ENCODE measurements at regions not wholly inside any gene's neighbourhood (a gene's known extent, or its start where the extent isn't known, plus 50 kb on each side); places are given as distances from the start of the nearest gene placed in this dataset.

- Histone ChIP-seq H3K4ac (replicated peaks; ENCODE audit: insufficient read length, low read depth, low read length) (no peak overlapping the region), H3K79me1 (ENCODE audit: low read depth, low read length) (no peaks in the 10 kb centered on the region), H2BK120ac (replicated peaks; ENCODE audit: low read depth, low read length) (no peak overlapping the region), H3K23ac (ENCODE audit: insufficient read length) (no peak overlapping the region), H3K36me3 (ENCODE audit: control insufficient read depth in 2 of 4, insufficient read depth in 4 of 4, low read length in 3 of 4) (no peaks in the 10 kb centered on the region), H4K5ac (ENCODE audit: insufficient read length, low read depth, low read length) (no peak overlapping the region), H3K4me1 (replicated peaks in 1 of 4; ENCODE audit: control insufficient read depth in 3 of 4, insufficient read depth in 4 of 4, low read length in 3 of 4) (no peaks in the 10 kb centered on the region), H3K56ac (replicated peaks; ENCODE audit: insufficient read length, low read depth, low read length) (no peak overlapping the region), H2AFZ (ENCODE audit: low read length) (no peak overlapping the region), H3K14ac (ENCODE audit: insufficient read length) (no peak overlapping the region), H3K4me3 (ENCODE audit: extremely low read depth in 1 of 4, insufficient read depth in 2 of 4, low read depth in 3 of 4, low read length in 4 of 4) (no peak overlapping the region), H3K9ac (replicated peaks in 1 of 4; ENCODE audit: extremely low read depth in 1 of 4, low read depth in 3 of 4, low read length in 3 of 4) (no peak overlapping the region), H2BK20ac (ENCODE audit: low read length) (no peak overlapping the region), H2AK5ac (ENCODE audit: low read depth, low read length) (no peak overlapping the region), H2BK5ac (ENCODE audit: low read depth, low read length) (no peak overlapping the region), H3K79me2 (ENCODE audit: control insufficient read depth in 1 of 2, insufficient read depth in 2 of 2, low read length in 2 of 2) (no peaks in the 10 kb centered on the region), H2BK15ac (ENCODE audit: low read length) (no peak overlapping the region), H4K91ac (replicated peaks; ENCODE audit: insufficient read length, low read length) (no peak overlapping the region), H4K8ac (ENCODE audit: extremely low read depth, insufficient read depth, low read length) (no peak overlapping the region), H2BK12ac (ENCODE audit: low read depth, low read length) (no peak overlapping the region), H3K23me2 (ENCODE audit: low read depth, low read length) (no peaks in the 10 kb centered on the region), H3K4me2 (ENCODE audit: insufficient read depth in 1 of 2, low read depth in 2 of 2, low read length in 2 of 2) (no peak overlapping the region), H3K18ac (ENCODE audit: extremely low read depth, low read length) (no peak overlapping the region), H3K9me3 (ENCODE audit: insufficient read depth in 2 of 2, low read depth in 1 of 2, low read length in 1 of 2) (no peaks in the 10 kb centered on the region), H4K20me1 (replicated peaks in 1 of 2; ENCODE audit: control insufficient read depth in 1 of 2, insufficient read depth in 2 of 2, low read length in 2 of 2) (no peaks in the 10 kb centered on the region), H3K27me3 (replicated peaks in 1 of 4; ENCODE audit: control insufficient read depth in 3 of 4, extremely low read depth in 1 of 4, insufficient read depth in 3 of 4, low read length in 3 of 4) (no peaks in the 10 kb centered on the region), H3K27ac (ENCODE audit: low read depth, low read length) (no peak overlapping the region)
- ChIA-PET POLR2A (ENCODE audit: partially characterized antibody) (no interaction called here), CTCF (ENCODE audit: partially characterized antibody) (no interaction called here)
- no peak for DNase-seq (ENCODE audit: low read depth in 1 of 2, low spot score in 2 of 2)
- no peak for FAIRE-seq
- TF ChIP-seq SP2 (IDR thresholded peaks at IDR 0.05; ENCODE audit: low read length) = no peak
- TF ChIP-seq CHD7 (IDR thresholded peaks at IDR 0.05; ENCODE audit: insufficient replicate concordance, low read length) = no peak
Observed at GRCh38 chr10:108453166-108453565, 1288.7 kb upstream of the SORCS1 start.
